Right lobe of liver (tissue), 4 donors: ENCODE measurements at regions not wholly inside any gene's neighbourhood (a gene's known extent, or its start where the extent isn't known, plus 50 kb on each side); places are given as distances from the start of the nearest gene placed in this dataset.

Experiments used
- CTCF ChIP-seq, 4 donors: fragments of 200-600 bp in 3 of 4; fragments of 450-650 bp in 1 of 4; IDR thresholded peaks; one replicate each; pipeline versions ENCODE4 v1.5.1 to v1.8.0; 2016 to 2022; ENCODE audit warnings: antibody characterized with exemption in 4 of 4, mild to moderate bottlenecking in 2 of 4
- POLR2A ChIP-seq: fragments of 450-650 bp; IDR thresholded peaks from one replicate; pipeline ENCODE4 v1.6.1; 2017; ENCODE audit warnings: antibody characterized with exemption, mild to moderate bottlenecking
- donor health status: DM: no; HTN: no; CAD: no.
- donor health status: DM: no; HTN: no; CAD: no.
- donor health status: DM: no; HTN: yes; CAD: no.

GRCh38 chr9:78821126-78821822 is 524.3 kb downstream of the PSAT1 start:
- TF ChIP-seq CTCF (IDR thresholded peaks at IDR 0.05) (peak; percentile 62 to 77 (median 70)), POLR2A (no peak)
